LNCAP (cell line): ENCODE measurements at regions not wholly inside any gene's neighbourhood (a gene's known extent, or its start where the extent isn't known, plus 50 kb on each side); places are given as distances from the start of the nearest gene placed in this dataset.

ENCODE experiments used
- CTCF ChIP-seq: fragments of 450-650 bp; IDR thresholded peaks from 2 replicates; pipeline ENCODE4 v1.5.1; 2017; ENCODE audit warnings: mild to moderate bottlenecking

GRCh38 chr17:51500454-51500853 lies 240.1 kb downstream of the UTP18 start:
- no peak for TF ChIP-seq CTCF

GRCh38 chr17:51505450-51505849 lies 245.1 kb downstream of the UTP18 start:
- TF ChIP-seq CTCF: no peak

DNA sequence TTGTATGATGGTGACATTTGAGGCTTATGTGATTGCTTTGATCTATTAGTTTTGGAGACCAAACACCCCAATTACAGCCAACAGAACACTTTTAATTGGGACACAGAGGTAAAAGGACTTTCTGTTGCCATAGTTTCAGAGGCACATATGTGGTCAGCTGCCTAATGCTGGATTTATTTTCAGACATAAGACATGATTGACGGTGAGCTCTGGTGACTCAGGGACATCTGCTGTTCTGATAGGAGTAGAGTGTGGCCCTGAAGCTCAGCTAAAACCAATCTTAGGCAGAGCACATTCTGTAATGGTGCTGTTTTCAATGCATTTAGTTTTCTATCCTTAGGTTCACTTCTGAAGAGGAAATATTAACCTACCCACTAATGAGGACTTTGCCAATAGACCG lies 247.1 kb downstream of the UTP18 start:
- no peak for TF ChIP-seq CTCF

DNA sequence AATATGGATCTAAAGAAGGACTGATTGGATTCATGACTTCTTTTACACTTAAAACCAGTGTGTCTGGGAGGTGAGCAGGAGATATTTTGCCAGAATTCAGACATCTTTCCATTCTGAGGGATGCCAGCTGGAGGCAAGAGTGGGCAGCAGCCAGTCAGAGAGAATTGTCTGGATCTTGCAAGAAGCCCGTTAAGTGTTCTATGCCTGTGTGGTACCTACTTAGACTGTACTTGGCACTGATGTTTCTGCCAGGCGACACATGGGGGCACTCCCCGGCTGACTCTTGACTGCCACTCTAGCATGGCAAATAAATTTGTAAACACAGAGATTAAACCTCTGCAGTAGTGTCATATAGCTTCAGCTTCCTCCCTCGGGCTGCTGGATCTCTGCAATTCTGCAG lies 247.7 kb downstream of the UTP18 start:
- no peak for TF ChIP-seq CTCF

DNA sequence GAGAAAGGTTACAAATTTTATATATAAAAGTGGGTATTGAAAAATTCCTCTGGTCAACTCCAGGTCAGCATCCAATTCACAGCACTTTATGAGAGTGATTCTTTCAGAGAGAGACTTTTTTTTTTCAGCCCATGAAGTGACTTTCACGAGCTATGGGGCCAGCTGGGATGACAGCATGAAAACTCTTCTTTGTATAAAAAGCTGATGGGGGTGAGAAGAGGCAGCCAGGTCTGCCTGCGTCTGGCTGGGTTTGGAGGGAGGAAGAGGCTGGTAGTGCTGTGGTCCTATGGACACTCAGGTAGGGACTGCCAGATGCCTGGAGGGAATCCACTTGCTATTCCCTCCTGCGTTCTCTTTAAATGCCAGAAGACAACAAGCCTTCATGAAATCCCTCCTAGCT lies 250.6 kb downstream of the UTP18 start:
- TF ChIP-seq CTCF: no peak

GRCh38 chr17:51512220-51512907 lies 252.0 kb downstream of the UTP18 start:
- no peak for TF ChIP-seq CTCF

DNA sequence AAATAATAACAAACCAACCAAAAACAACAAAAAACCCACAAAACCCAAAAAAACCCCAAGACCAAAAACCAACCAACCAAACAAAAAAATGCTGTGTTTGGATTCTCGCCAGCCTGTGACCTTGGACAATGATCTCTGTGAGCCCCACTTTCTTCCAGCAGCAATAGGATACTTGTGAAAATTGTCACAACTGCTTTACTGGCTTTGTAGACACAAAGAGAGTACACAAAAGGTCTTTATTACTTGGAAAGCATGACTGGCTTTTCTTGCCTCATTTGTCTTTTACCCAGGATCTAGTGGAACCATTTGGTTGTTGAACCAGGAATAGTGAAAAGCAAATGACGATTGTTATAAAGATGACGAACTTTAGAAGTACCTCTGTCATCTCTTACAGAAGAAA lies 256.6 kb downstream of the UTP18 start:
- TF ChIP-seq CTCF: no peak

GRCh38 chr17:51524524-51524923 lies 264.2 kb downstream of the UTP18 start:
- TF ChIP-seq CTCF: no peak
